Epithelial cell of proximal tubule (primary cell): ENCODE measurements at regions not wholly inside any gene's neighbourhood (a gene's known extent, or its start where the extent isn't known, plus 50 kb on each side); places are given as distances from the start of the nearest gene placed in this dataset.

Experiments
- DNase-seq: peaks from one replicate; pipeline ENCODE4 v3.0.0-alpha.2; 2011; ENCODE audit warnings: low read depth
- H3K4me3 ChIP-seq: 2 replicates; pipeline ENCODE4 v1.5.1; 2011; ENCODE audit warnings: low read depth, mild to moderate bottlenecking, low read length
- CTCF ChIP-seq: conservative IDR thresholded peaks from 2 replicates; pipeline ENCODE4 v1.5.1; 2012; ENCODE audit warnings: low read depth, mild to moderate bottlenecking, low read length

- H3K4me3 ChIP-seq, result no peak overlapping the region
- no peak for DNase-seq
- TF ChIP-seq CTCF, result no peak
Observed at GRCh38 chr1:4462831-4463484, 191.5 kb upstream of the AJAP1 start.

GRCh38 chr1:4463631-4464030, 190.8 kb upstream of the AJAP1 start:
- DNase-seq, result no peak
- TF ChIP-seq CTCF, result no peak
- H3K4me3 ChIP-seq, result no peak overlapping the region

GRCh38 chr1:4464478-4464877, 189.9 kb upstream of the AJAP1 start:
- no peak overlapping the region for H3K4me3 ChIP-seq
- TF ChIP-seq CTCF, result no peak
- no peak for DNase-seq

GRCh38 chr1:4467241-4467640, 187.2 kb upstream of the AJAP1 start:
- H3K4me3 ChIP-seq, result no peak overlapping the region
- no peak for DNase-seq
- TF ChIP-seq CTCF, result no peak

- no peak for TF ChIP-seq CTCF
- DNase-seq, result no peak
Observed at GRCh38 chr1:4468386-4468785, 186.0 kb upstream of the AJAP1 start.

GRCh38 chr1:4468804-4469514, 185.4 kb upstream of the AJAP1 start:
- DNase-seq, result no peak
- no peak overlapping the region for H3K4me3 ChIP-seq
- TF ChIP-seq CTCF, result no peak

More at GRCh38 chr1:4468386-4468785, 186.0 kb upstream of the AJAP1 start:
- no peak overlapping the region for H3K4me3 ChIP-seq

- TF ChIP-seq CTCF, result no peak
Observed at GRCh38 chr1:4476394-4476793, 178.0 kb upstream of the AJAP1 start.

More at GRCh38 chr1:4476394-4476793, 178.0 kb upstream of the AJAP1 start:
- DNase-seq, result no peak
- no peak overlapping the region for H3K4me3 ChIP-seq
